ENCODE measurements at regions not wholly inside any gene's neighbourhood (a gene's known extent, or its start where the extent isn't known, plus 50 kb on each side); places are given as distances from the start of the nearest gene placed in this dataset.

DNA sequence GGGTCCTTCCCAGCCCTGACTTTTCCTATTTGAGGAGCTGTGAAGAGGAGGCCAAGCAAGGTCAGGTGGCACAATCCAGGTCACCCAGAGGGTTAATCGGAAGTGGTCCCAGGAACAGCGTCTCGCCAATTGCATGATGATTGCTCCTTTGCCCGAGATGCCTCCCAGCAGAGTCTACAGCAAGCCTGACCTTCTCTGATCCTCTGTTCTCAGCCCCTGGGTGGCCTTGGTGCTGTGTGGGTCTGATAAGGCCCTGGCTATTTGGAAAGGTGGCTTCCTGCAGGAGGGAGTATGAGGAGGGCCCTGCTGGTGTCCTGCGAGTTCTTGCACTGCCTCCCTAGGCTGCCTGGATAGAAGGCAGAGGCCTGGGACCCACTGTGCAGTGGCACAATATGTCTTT is 116.2 kb downstream of the FOXD2 start:
- DNase-seq (ENCODE audit: low read depth): no peak

DNA sequence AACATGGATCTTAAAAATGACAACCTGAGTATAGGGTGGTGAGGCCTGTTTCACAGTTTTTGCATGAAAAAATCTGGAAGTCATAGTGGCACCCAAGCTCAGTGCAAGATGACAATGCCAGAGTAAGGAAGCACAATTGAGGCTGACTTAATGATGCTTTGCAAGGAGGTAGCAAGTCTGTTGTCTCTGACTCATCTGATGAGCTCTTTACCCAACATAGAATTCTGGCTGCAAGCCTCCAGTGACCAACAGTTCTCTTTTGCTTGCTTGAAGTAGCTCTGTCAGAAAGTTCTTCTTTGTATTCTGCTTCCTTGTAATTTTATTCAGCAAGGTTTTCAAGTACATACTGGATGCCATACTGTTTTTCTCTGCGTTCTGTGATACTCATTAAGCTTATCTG is 117.1 kb downstream of the FOXD2 start:
- peak; percentile 62 for DNase-seq (ENCODE audit: low read depth)

DNA sequence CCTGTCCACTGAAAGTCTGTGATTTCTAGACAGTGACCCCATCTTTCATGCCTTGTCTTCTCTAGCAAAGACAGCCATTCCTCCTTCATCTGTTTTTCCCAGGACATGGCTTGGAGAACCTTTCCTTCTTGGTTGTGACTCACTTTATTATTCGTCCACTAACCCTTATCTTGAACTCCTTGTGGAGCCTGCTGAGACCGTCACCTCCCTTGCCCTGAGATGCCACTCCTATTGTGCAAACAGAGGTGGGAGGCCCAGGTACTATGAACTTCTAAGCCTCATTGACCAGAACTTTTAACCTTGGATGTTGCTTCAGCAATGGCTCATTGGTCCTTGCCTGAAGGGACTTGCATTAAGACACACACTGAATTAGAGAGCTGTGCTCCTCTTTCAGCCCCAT is 117.5 kb downstream of the FOXD2 start:
- DNase-seq (ENCODE audit: low read depth): no peak

DNA sequence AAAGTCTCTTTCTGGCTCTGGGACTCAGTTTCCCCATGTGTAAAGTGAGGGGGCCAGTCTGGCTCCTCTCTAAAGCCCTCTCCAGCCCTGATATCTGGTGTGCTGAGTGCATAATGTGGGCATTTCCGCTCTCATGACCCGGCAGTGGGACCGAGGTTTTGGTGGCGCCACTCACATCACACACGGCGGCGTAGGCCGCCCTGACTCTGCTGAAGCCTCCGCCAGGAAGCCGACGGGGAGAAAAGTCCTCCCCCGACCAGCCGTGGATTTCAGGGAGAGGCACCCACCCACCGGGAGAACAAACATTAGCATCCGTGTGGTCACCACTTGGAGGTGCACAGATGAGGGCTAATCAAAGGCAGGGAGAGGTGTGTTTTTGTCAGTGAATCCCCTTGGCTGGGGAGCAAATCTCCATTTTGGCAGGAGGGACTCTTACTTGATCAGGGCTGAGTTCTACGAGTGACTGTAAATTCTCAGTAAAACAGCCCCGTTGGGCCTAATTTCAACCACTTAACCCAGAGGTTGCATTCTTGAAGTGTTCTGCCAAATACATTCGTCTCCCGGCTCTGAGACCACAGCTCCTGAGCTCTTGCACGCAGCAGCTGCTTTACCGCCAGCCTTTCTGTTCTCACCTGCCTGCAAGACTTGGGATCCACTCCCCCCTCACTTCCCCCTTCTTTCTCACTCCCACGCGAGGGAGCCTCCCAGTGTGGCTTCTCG is 118.2 kb downstream of the FOXD2 start:
- no peak for DNase-seq (ENCODE audit: low read depth)

GRCh38 chr1:47557066-47557465 is 119.2 kb downstream of the FOXD2 start:
- DNase-seq (ENCODE audit: low read depth): no peak

DNA sequence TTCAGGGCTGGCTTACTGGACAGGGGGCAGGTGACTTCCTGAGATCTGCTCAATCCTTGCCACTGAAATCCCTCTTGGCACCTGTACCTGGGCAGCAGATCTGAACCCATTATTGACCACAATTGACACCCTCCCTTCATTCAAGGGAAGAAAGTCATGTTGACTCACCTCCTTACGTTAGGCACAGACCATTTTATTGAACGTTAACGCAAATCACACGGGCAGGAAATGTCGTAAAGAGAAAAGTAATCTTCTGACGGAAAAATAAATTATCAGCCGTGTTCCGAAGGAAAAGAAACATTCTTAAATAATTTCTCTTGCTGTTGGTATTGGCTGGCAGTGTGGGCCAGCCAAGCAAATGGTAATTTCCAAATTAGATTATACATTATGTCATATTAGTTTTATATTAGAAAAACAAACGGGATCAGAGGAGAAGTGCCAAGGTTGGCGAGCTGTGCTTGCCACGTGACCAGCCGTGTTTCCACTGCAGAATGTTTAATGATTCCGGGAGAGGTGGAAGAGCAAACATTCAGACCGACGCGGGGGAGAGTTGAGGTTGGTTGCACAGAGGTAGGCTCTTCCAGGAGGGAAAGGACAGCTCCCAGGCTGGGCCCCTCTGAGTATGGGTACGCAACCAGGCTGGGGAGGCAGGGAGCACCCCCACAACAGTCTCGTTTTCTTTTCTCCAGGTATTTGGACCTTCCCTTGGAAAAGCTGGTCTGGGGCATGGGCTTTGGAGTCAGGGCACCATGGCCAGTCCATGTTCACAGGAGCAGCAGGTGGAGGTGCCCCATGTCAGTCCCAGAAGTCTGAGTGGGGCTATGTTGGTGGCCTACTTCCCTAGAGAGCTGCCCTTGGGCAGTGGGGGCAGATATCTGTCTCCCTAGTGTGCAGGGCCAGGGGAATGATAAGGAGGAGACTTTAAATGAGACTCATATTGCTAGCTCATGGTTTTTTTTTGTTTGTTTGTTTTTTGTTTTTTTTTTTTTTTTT is 121.1 kb downstream of the FOXD2 start:
- no peak for DNase-seq (ENCODE audit: low read depth)

GRCh38 chr1:47559944-47560695 is 122.3 kb downstream of the FOXD2 start:
- no peak for DNase-seq (ENCODE audit: low read depth)

GRCh38 chr1:47561523-47562007 is 123.7 kb downstream of the FOXD2 start:
- DNase-seq (ENCODE audit: low read depth): peak; percentile 76

GRCh38 chr1:47562147-47562546 is 124.3 kb downstream of the FOXD2 start:
- no peak for DNase-seq (ENCODE audit: low read depth)

GRCh38 chr1:47562799-47563198 is 125.0 kb downstream of the FOXD2 start:
- peak; percentile 50 for DNase-seq (ENCODE audit: low read depth)

GRCh38 chr1:47563201-47563600 is 125.4 kb downstream of the FOXD2 start:
- peak; percentile 46 for DNase-seq (ENCODE audit: low read depth)

DNA sequence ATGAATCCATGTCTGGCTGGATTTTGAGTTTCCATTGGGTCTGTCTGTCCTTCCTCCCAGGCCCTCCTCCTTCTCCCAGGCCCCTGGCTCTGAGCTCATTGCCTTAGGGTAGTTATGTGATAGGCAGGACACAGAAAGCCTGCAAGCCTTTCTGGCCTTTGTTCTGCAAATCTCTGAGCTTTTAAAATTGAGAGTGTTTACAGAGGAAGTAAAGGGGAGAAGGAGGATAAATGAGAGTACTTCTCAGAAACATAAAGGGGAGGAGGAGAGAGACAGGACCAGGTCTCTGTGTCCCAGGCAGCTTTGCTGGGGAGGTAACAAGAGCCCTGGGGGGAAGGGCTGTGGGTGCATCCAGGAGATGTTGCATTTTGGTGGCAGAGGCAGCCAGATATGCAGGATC is 126.7 kb downstream of the FOXD2 start:
- no peak for DNase-seq (ENCODE audit: low read depth)

DNA sequence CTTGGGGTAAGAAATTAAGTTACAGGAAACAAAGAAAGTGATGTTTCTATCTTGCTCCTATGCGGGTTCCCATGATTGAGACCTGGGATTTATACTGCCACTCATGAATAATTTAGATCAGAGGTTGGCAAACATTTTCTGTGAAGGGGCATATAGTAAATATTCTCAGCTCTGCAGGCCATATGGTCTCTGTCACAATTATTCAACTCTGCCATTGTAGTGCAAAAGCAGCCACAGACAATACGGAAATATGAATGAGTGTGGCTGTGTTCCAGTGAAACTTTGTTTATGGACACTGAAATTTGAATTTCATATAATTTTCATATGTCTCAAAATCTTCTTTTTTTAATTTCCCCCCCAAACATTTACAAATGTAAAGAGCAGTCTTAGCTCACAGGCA is 127.2 kb downstream of the FOXD2 start:
- DNase-seq (ENCODE audit: low read depth): no peak

- DNase-seq (ENCODE audit: low read depth): no peak
These were observed 127.8 kb downstream of the FOXD2 start for GRCh38 chr1:47565676-47566075.

DNA sequence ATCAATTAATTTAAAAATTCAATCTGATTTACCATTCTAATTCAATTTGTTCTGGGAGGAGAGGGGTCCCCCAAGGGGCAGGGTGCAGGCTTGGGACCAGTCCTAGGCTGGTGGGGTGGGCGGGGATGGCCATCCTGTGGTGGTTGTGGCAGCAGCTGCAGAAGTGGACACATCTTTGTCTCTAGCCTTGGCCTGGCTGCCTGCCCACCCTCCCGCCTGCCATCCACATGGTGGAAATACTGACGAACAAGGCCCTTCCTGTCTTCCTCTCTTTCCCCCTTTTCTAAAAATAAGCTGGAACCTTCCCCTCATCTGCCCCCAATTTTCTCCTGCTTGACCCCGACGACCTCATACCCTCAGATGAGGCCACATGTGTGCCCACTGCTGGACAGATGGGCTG is 130.9 kb downstream of the FOXD2 start:
- peak; percentile 51 for DNase-seq (ENCODE audit: low read depth)

DNA sequence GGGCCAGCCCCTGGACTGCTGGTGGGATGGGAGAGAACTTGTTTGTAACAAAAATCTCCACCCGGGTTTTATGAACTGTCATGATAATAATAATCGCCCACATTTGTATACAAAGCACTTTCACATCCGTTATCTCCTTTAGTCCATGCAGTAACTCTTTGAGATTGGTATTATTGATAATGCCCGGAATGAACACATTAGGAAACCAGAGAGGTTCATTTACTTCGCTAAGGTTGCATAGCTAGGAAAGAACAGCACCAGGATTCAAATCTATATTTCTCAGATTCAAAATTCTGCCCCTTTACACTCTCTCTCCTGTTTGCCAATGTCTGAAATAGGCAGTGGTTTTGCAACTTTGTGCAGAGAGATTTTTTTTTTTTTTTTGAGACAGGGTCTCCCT is 131.4 kb downstream of the FOXD2 start:
- DNase-seq (ENCODE audit: low read depth): no peak

DNA sequence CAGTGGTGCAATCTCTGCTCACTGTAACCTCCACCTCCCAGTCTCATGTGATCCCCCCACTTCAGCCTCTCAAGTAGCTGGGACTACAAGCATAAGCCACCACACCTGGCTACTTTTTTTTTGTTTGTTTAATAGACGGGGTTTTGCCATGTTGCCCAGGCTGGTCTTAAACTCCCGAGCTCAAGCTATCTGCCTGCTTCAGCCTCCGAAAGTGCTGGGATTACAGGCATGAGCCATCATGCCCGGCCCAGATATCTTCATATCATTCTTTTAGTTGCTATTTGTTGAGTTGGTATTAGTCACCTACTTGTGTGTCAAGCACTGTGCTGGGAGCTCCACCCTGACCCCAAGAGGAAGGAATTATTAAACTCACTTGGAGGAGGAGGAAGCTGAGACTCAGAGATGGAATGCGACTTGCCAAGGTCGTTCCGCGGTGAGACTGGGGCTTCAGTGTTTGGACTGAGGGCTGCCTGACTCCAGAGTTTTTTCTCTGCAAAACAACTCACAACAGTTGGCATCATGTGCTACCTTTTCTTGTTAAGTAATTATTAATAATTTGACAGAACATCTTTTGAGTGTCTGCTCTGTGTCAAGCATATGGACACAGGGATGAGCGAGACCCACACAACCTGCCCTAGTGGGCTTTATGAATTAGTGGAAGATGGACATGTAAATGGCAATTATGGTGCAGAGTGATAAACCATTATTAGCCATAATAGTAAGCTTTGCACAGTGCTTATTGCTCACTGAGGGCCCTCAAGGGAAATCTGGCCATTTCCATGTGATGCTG is 132.0 kb downstream of the FOXD2 start:
- peak; percentile 98 for DNase-seq (ENCODE audit: low read depth)

- no peak for DNase-seq (ENCODE audit: low read depth)
These were observed 133.3 kb downstream of the FOXD2 start for GRCh38 chr1:47571161-47571560.

- DNase-seq (ENCODE audit: low read depth): no peak
These were observed 134.1 kb downstream of the FOXD2 start for GRCh38 chr1:47571952-47572351.

- DNase-seq (ENCODE audit: low read depth): no peak
These were observed 135.0 kb downstream of the FOXD2 start for GRCh38 chr1:47572731-47573430.
